ENCODE measurements at regions not wholly inside any gene's neighbourhood (a gene's known extent, or its start where the extent isn't known, plus 50 kb on each side); places are given as distances from the start of the nearest gene placed in this dataset.

DNA sequence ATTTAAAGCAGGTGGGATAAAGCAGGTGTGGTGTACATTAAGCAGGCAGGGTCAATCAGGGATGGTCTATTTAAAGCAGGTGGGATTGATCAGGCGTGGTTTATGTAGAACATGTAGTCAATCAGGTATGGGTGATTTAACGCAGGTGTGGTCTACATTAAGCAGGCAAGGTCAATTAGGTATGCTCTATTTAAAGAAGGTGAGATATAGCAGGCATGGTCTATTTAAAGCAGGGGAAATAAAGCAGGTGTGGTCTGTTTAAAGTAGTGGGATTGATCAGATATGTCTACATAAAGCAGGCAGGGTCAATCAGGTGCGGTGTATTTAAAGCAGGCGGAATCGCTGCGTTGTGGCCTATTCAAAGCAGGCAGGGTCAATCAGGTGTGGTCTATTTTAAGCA lies 88.6 kb upstream of the MXRA5 start:
- Histone ChIP-seq H3K9ac (replicated peaks in 1 of 4; ENCODE audit: extremely low read depth in 1 of 4, low read depth in 3 of 4, low read length in 3 of 4) (no peak overlapping the region), H3K4me2 (ENCODE audit: insufficient read depth in 1 of 2, low read depth in 2 of 2, low read length in 2 of 2) (no peak overlapping the region), H4K5ac (ENCODE audit: insufficient read length, low read depth, low read length) (no peak overlapping the region), H3K36me3 (ENCODE audit: control insufficient read depth in 2 of 4, insufficient read depth in 4 of 4, low read length in 3 of 4) (no peaks in the 10 kb centered on the region), H2BK20ac (ENCODE audit: low read length) (no peak overlapping the region), H3K18ac (ENCODE audit: extremely low read depth, low read length) (no peak overlapping the region), H3K79me2 (ENCODE audit: control insufficient read depth in 1 of 2, insufficient read depth in 2 of 2, low read length in 2 of 2) (no peaks in the 10 kb centered on the region), H2BK15ac (ENCODE audit: low read length) (no peak overlapping the region), H4K20me1 (replicated peaks in 1 of 2; ENCODE audit: control insufficient read depth in 1 of 2, insufficient read depth in 2 of 2, low read length in 2 of 2) (no peaks in the 10 kb centered on the region), H3K27ac (ENCODE audit: low read depth, low read length) (no peak overlapping the region), H3K4me3 (ENCODE audit: extremely low read depth in 1 of 4, insufficient read depth in 2 of 4, low read depth in 3 of 4, low read length in 4 of 4) (no peak overlapping the region), H2BK120ac (replicated peaks; ENCODE audit: low read depth, low read length) (no peak overlapping the region), H3K4me1 (replicated peaks in 1 of 4; ENCODE audit: control insufficient read depth in 3 of 4, insufficient read depth in 4 of 4, low read length in 3 of 4) (no peaks in the 10 kb centered on the region), H3K23ac (ENCODE audit: insufficient read length) (no peak overlapping the region), H2AFZ (ENCODE audit: low read length) (no peak overlapping the region), H4K8ac (ENCODE audit: extremely low read depth, insufficient read depth, low read length) (no peak overlapping the region), H3K9me3 (ENCODE audit: insufficient read depth in 2 of 2, low read depth in 1 of 2, low read length in 1 of 2) (no peaks in the 10 kb centered on the region), H3K27me3 (replicated peaks in 1 of 4; ENCODE audit: control insufficient read depth in 3 of 4, extremely low read depth in 1 of 4, insufficient read depth in 3 of 4, low read length in 3 of 4) (no peaks in the 10 kb centered on the region), H2BK12ac (ENCODE audit: low read depth, low read length) (no peak overlapping the region), H3K56ac (replicated peaks; ENCODE audit: insufficient read length, low read depth, low read length) (no peak overlapping the region), H2BK5ac (ENCODE audit: low read depth, low read length) (no peak overlapping the region), H3K14ac (ENCODE audit: insufficient read length) (no peak overlapping the region), H3K79me1 (ENCODE audit: low read depth, low read length) (no peaks in the 10 kb centered on the region), H3K23me2 (ENCODE audit: low read depth, low read length) (no peaks in the 10 kb centered on the region), H4K91ac (replicated peaks; ENCODE audit: insufficient read length, low read length) (no peak overlapping the region), H3K4ac (replicated peaks; ENCODE audit: insufficient read length, low read depth, low read length) (no peak overlapping the region), H2AK5ac (ENCODE audit: low read depth, low read length) (no peak overlapping the region)
- no peak for FAIRE-seq
- POLR2A ChIA-PET (ENCODE audit: partially characterized antibody) = no interaction called here
- CTCF ChIA-PET (ENCODE audit: partially characterized antibody) = no interaction called here
- 97% methylated on average over 6 of the region's 6 CpGs; no CpG with 5 or more reads in 1 of the 2 experiments for WGBS, 2 experiments (ENCODE audit: extremely low coverage in 1 of 2, insufficient coverage in 1 of 2, insufficient read length in 1 of 2, insufficient replicate concordance in 2 of 2, low coverage in 1 of 2, low lambda C conversion rate in 2 of 2, missing lambda C conversion rate in 1 of 2)
- no peak for DNase-seq (ENCODE audit: low read depth in 1 of 2, low spot score in 2 of 2)
- TF ChIP-seq TAF7 (optimal IDR thresholded peaks at IDR 0.05; ENCODE audit: borderline replicate concordance, low read depth, low read length) = no peak
- no peak for TF ChIP-seq EP300 (IDR thresholded peaks at IDR 0.05; ENCODE audit: borderline replicate concordance in 1 of 2, low read depth in 2 of 2, low read length in 2 of 2)
- no peak for TF ChIP-seq CTBP2 (IDR thresholded peaks at IDR 0.05; ENCODE audit: borderline replicate concordance, insufficient read depth, insufficient read length, low read length)

Measured in H1 (cell line).